HepG2 (cell line): ENCODE measurements at regions not wholly inside any gene's neighbourhood (a gene's known extent, or its start where the extent isn't known, plus 50 kb on each side); places are given as distances from the start of the nearest gene placed in this dataset.

ENCODE experiments used
- ATAC-seq: fragments of 200-7000 bp; cut with Tn5 transposase; 3 replicates; pipeline ENCODE4 v1.9.1; 2020; ENCODE audit warnings: mild to moderate bottlenecking, moderate library complexity
- BruUV-seq: library from RNA; stranded (reverse); fragments of 400-500 nt; replicated peaks from 2 replicates; lab custom pipeline; 2021; lab: Mats Ljungman, UMichigan
- CTCF ChIA-PET: fragments of 300-600 bp; formaldehyde crosslinking; extraction: SDS; loops from one replicate; lab custom pipeline; 2021; ENCODE audit warnings: low total read pairs, inconsistent platforms, low intra/inter-chr PET ratio; lab: Yijun Ruan, JAX
- POLR2A ChIA-PET: fragments of 350-600 bp; sonication (Branson Sonifier 250); formaldehyde crosslinking; loops from one replicate; lab custom pipeline; 2020; ENCODE audit warnings: antibody characterized with exemption, inconsistent platforms; lab: Yijun Ruan, JAX
- DNase-seq: peaks from one replicate; pipeline ENCODE4 v3.0.0-alpha.2; 2015; ENCODE audit warnings: low spot score
- FAIRE-seq: peaks from 3 replicates; lab custom pipeline; 2011; peaks lifted over from hg19 to GRCh38; lab: Jason Lieb, UNC
- H2AFZ ChIP-seq: one replicate; pipeline ENCODE4 v1.6.1; 2011; ENCODE audit warnings: low read length, inconsistent platforms
- H3K27ac ChIP-seq: fragments of 300-600 bp; 3 replicates; pipeline ENCODE4 v1.8.0; 2011; ENCODE audit warnings: mixed run types, mild to moderate bottlenecking, mixed read lengths, low read length, inconsistent platforms; ENCODE audit not compliant: insufficient read depth; ENCODE audit errors: extremely low read length
- H3K27me3 ChIP-seq, 2 experiments: fragments of 200-600 bp in 1 of 2; 2 replicates in 1 of 2; 3 replicates in 1 of 2; pipeline versions ENCODE4 v1.6.0 to v1.8.0; 2011; ENCODE audit warnings: low read length in 2 of 2, mild to moderate bottlenecking in 2 of 2, moderate library complexity in 2 of 2, inconsistent platforms in 1 of 2; ENCODE audit not compliant: insufficient read depth in 2 of 2, control insufficient read depth in 1 of 2
- H3K36me3 ChIP-seq, 2 experiments: fragments of 200-600 bp in 1 of 2; replicated peaks in 1 of 2; 2 replicates in 1 of 2; 3 replicates in 1 of 2; pipeline versions ENCODE4 v1.5.1 to v1.8.0; 2011; ENCODE audit warnings: low read length in 2 of 2, inconsistent platforms in 1 of 2; ENCODE audit not compliant: insufficient read depth in 2 of 2, control insufficient read depth in 1 of 2
- H3K4me1 ChIP-seq: 2 replicates; pipeline ENCODE4 v1.5.1; 2012; ENCODE audit warnings: low read length, inconsistent platforms; ENCODE audit not compliant: insufficient read depth
- H3K4me2 ChIP-seq: 2 replicates; pipeline ENCODE4 v1.6.0; 2011; ENCODE audit warnings: low read depth, low read length, inconsistent platforms
- H3K4me3 ChIP-seq, 3 experiments: fragments of 200-600 bp in 1 of 3; sonication (generic), shearing (Covaris generic) in 1 of 3; replicated peaks in 1 of 3; 2 replicates each; pipeline ENCODE4 v1.5.1; 2011 to 2016; ENCODE audit warnings: low read length in 3 of 3, inconsistent platforms in 2 of 3, low read depth in 2 of 3, mild to moderate bottlenecking in 2 of 3, control low read depth in 1 of 3, mixed read lengths in 1 of 3; ENCODE audit not compliant: insufficient read depth in 1 of 3
- H3K79me2 ChIP-seq: one replicate; pipeline ENCODE4 v1.6.1; 2011; ENCODE audit warnings: low read length, inconsistent platforms; ENCODE audit not compliant: insufficient read depth
- H3K9ac ChIP-seq: 2 replicates; pipeline ENCODE4 v1.6.0; 2011; ENCODE audit warnings: mild to moderate bottlenecking, low read depth, low read length, inconsistent platforms; ENCODE audit not compliant: insufficient read depth
- H3K9me3 ChIP-seq: 2 replicates; pipeline ENCODE4 v1.5.1; 2012; ENCODE audit warnings: mild to moderate bottlenecking, low read length
- H4K20me1 ChIP-seq: 2 replicates; pipeline ENCODE4 v1.6.0; 2011; ENCODE audit warnings: inconsistent platforms, mild to moderate bottlenecking, low read length, moderate library complexity; ENCODE audit not compliant: insufficient read depth
- CREB1 ChIP-seq, 2 experiments: fragments of 450-650 bp in 1 of 2; IDR thresholded peaks; 2 replicates each; pipeline ENCODE4 v1.6.1; 2016 to 2017; ENCODE audit warnings: control low read depth in 1 of 2, mild to moderate bottlenecking in 1 of 2, missing compliant biosample characterization in 1 of 2, missing genetic modification characterization in 1 of 2
- FOXM1 ChIP-seq: sonication (generic); formaldehyde crosslinking; IDR thresholded peaks from 2 replicates; pipeline ENCODE4 v1.5.0; 2020; ENCODE audit warnings: missing genetic modification reagents
- NFE2L2 ChIP-seq: fragments of 150-350 bp; IDR thresholded peaks from 2 replicates; pipeline ENCODE4 v1.6.1; 2014; ENCODE audit warnings: low read length
- RAD21 ChIP-seq: fragments of 450-650 bp; formaldehyde crosslinking; IDR thresholded peaks from 2 replicates; pipeline ENCODE4 v1.5.0; 2020; ENCODE audit warnings: mild to moderate bottlenecking
- RFX1 ChIP-seq: fragments of 450-650 bp; IDR thresholded peaks from 2 replicates; pipeline ENCODE4 v1.6.1; 2017
- SIX1 ChIP-seq: sonication (generic); formaldehyde crosslinking; IDR thresholded peaks from 2 replicates; pipeline ENCODE4 v1.4.0; 2020; ENCODE audit warnings: missing genetic modification reagents, borderline replicate concordance
- SMC3 ChIP-seq: IDR thresholded peaks from 2 replicates; pipeline ENCODE4 v1.6.1; 2011; ENCODE audit warnings: low read length, improper control_type of control experiment
- SP1 ChIP-seq, 2 experiments: fragments of 450-650 bp in 1 of 2; sonication (generic) in 1 of 2; formaldehyde crosslinking in 1 of 2; IDR thresholded peaks; 2 replicates each; pipeline versions ENCODE4 v1.4.0 to v1.6.1; 2016 to 2020; ENCODE audit warnings: missing genetic modification reagents in 1 of 2
- STAG1 ChIP-seq: sonication (generic); formaldehyde crosslinking; IDR thresholded peaks from 2 replicates; pipeline ENCODE4 v1.4.0; 2020; ENCODE audit warnings: missing genetic modification reagents
- TEAD3 ChIP-seq: optimal IDR thresholded peaks from 2 replicates; pipeline ENCODE3; 2016; ENCODE audit warnings: borderline replicate concordance
- ZNF317 ChIP-seq: sonication (generic); formaldehyde crosslinking; IDR thresholded peaks from 2 replicates; pipeline ENCODE4 v1.5.0; 2020; ENCODE audit warnings: mild to moderate bottlenecking, missing genetic modification reagents
- ZNF605 ChIP-seq: sonication (generic); formaldehyde crosslinking; IDR thresholded peaks from 2 replicates; pipeline ENCODE4 v1.8.0; 2022; ENCODE audit warnings: mild to moderate bottlenecking, missing genetic modification reagents
- ZNF724P ChIP-seq: sonication (generic); formaldehyde crosslinking; IDR thresholded peaks from 2 replicates; pipeline ENCODE4 v1.8.0; 2022; ENCODE audit warnings: missing genetic modification reagents, borderline replicate concordance
- WGBS: methylation state at CpG from one replicate; pipeline ENCODE4 v1.1.6; 2017; ENCODE audit warnings: low lambda C conversion rate; 5-methylcytosine and 5-hydroxymethylcytosine counted together
- in situ Hi-C: cut with HindIII; loops from 2 replicates; pipeline ENCODE4 v1.10.0; 2017; ENCODE audit warnings: low pct_unique_long_range_greater_than_20kb; ENCODE audit not compliant: extremely low pct_ligation_motif_present
- intact Hi-C: fragments of 100-400 bp; cut with micrococcal nuclease; formaldehyde crosslinking; loops from one replicate; pipeline ENCODE4 v1.10.0; 2022; ENCODE audit not compliant: unreplicated experiment
- TF ChIP-seq, protein P1 (sequence below): sonication (generic); formaldehyde crosslinking; IDR thresholded peaks from 2 replicates; pipeline ENCODE4 v1.4.0; 2020; ENCODE audit warnings: mild to moderate bottlenecking, low read depth, missing genetic modification reagents
- TF ChIP-seq, protein P2 (sequence below): sonication (generic); formaldehyde crosslinking; IDR thresholded peaks from 2 replicates; pipeline ENCODE4 v1.5.0; 2020; ENCODE audit warnings: mild to moderate bottlenecking, missing genetic modification reagents, moderate library complexity

DNA sequence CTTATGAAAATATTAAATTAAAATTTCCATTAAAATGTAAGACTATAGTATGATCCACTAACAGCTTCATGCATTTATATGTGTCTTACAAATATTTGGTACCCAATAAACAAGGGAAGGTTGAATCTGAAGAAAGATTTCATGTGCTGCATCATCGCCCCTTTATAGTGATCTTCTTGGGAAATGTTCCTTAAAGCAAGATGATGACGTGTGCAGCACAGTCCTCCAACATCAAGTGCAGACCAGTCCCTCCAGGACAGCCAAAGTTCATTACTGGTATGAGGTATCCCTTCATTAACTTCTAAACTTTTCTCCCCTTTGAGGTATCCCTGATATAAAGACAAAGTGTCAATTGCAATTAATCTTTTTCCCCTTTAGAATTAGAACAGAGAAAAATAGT is 567.0 kb downstream of the METTL15 start:
- H3K4me1 ChIP-seq = no peaks in the 10 kb centered on the region
- BruUV-seq = no TSS peak
- no peak overlapping the region for H3K9ac ChIP-seq
- no peaks in the 10 kb centered on the region for H4K20me1 ChIP-seq
- no peak overlapping the region for H3K27ac ChIP-seq
- ChIA-PET CTCF (no interaction called here), POLR2A (no interaction called here)
- DNase-seq (no peak), ATAC-seq (no peak), FAIRE-seq (no peak)
- no peaks in the 10 kb centered on the region for H3K9me3 ChIP-seq
- no peak overlapping the region for H3K4me3 ChIP-seq
- in situ Hi-C loops (loop anchor here (25.0 kb wide), 1 partner anchor 662 kb away; no protein-coding TSS in a partner anchor), intact Hi-C loops (no loop called here)
- no peaks in the 10 kb centered on the region for H3K27me3 ChIP-seq
- TF ChIP-seq CREB1 (IDR thresholded peaks at IDR 0.05) = peak; percentile 61
- TF ChIP-seq CREB1 (CRISPR knock-in tag; IDR thresholded peaks at IDR 0.05) = no peak
- TF ChIP-seq, protein P1, sequence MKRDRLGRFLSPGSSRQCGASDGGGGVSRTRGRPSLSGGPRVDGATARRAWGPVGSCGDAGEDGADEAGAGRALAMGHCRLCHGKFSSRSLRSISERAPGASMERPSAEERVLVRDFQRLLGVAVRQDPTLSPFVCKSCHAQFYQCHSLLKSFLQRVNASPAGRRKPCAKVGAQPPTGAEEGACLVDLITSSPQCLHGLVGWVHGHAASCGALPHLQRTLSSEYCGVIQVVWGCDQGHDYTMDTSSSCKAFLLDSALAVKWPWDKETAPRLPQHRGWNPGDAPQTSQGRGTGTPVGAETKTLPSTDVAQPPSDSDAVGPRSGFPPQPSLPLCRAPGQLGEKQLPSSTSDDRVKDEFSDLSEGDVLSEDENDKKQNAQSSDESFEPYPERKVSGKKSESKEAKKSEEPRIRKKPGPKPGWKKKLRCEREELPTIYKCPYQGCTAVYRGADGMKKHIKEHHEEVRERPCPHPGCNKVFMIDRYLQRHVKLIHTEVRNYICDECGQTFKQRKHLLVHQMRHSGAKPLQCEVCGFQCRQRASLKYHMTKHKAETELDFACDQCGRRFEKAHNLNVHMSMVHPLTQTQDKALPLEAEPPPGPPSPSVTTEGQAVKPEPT = no peak
- H2AFZ ChIP-seq = no peak overlapping the region
- no peak overlapping the region for H3K4me2 ChIP-seq
- no peaks in the 10 kb centered on the region for H3K79me2 ChIP-seq
- H3K36me3 ChIP-seq = no peaks in the 10 kb centered on the region
- 0% methylated on average over 2 of the region's 2 CpGs for WGBS

DNA sequence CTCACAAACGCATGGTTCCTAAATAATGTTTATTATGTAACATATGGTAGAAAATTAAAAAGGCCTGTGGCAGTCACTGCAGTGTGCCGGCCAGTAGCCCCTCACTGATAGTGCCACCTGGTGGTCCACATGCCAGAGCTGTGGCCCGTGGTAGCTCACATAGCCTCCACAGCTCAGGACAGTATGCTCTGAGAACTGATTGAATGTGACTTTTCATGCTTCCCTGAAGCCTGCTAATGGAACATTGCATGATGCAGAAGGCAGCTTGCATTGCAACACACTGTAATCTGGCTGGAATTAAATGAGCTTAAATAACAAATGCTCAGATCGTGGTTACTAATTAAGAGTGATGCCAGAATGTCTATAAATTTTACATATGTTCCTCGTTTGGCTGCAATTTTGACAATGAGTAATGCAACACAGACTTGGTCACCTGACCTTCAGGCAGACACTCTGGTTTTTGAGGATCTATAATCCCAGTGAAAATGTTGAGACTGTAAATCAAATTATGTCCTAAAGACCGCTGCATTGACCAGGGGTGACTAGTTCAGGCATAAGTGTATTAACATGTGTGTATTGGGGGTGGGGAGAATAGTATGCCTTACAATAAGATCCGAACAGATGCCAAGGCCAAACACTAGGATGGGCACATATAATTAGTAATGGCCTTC is 566.4 kb downstream of the METTL15 start:
- Histone ChIP-seq H3K36me3 (no peaks in the 10 kb centered on the region), H3K79me2 (no peaks in the 10 kb centered on the region), H3K4me3 (no peak overlapping the region), H3K9ac (no peak overlapping the region), H3K27me3 (no peaks in the 10 kb centered on the region), H2AFZ (no peak overlapping the region), H3K4me1 (no peaks in the 10 kb centered on the region), H3K9me3 (no peaks in the 10 kb centered on the region), H3K27ac (no peak overlapping the region), H3K4me2 (no peak overlapping the region), H4K20me1 (no peaks in the 10 kb centered on the region)
- CTCF ChIA-PET = interaction anchor here (0.9 kb wide), 1 partner anchor 976 kb away, joined by 6 read pairs; no protein-coding TSS in a partner anchor
- in situ Hi-C loops = loop anchor here (5.0 to 25.0 kb wide), 2 partner anchors 663 to 977 kb away; no protein-coding TSS in a partner anchor
- BruUV-seq = no TSS peak
- TF ChIP-seq FOXM1 (no peak), SIX1 (CRISPR knock-in tag) (no peak), RAD21 (CRISPR knock-in tag) (0 out of 2 replicates have a peak, but pooled peaks have one; percentile 17), ZNF724P (no peak), TEAD3 (no peak), ZNF605 (CRISPR knock-in tag) (no peak), RFX1 (no peak), ZNF317 (CRISPR knock-in tag) (no peak), SP1 (IDR thresholded peaks at IDR 0.05) (no peak), SP1 (CRISPR knock-in tag; IDR thresholded peaks at IDR 0.05) (no peak), SMC3 (peak; percentile 33; the same call in 1 of the 2 replicates), NFE2L2 (no peak), STAG1 (CRISPR knock-in tag) (peak; percentile 63)
- TF ChIP-seq, protein P2, sequence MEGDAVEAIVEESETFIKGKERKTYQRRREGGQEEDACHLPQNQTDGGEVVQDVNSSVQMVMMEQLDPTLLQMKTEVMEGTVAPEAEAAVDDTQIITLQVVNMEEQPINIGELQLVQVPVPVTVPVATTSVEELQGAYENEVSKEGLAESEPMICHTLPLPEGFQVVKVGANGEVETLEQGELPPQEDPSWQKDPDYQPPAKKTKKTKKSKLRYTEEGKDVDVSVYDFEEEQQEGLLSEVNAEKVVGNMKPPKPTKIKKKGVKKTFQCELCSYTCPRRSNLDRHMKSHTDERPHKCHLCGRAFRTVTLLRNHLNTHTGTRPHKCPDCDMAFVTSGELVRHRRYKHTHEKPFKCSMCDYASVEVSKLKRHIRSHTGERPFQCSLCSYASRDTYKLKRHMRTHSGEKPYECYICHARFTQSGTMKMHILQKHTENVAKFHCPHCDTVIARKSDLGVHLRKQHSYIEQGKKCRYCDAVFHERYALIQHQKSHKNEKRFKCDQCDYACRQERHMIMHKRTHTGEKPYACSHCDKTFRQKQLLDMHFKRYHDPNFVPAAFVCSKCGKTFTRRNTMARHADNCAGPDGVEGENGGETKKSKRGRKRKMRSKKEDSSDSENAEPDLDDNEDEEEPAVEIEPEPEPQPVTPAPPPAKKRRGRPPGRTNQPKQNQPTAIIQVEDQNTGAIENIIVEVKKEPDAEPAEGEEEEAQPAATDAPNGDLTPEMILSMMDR (CRISPR knock-in tag) = peak; percentile 59
- ATAC-seq = peak; percentile 90
- no peak for DNase-seq
- intact Hi-C loops = loop anchor here (1.0 kb wide), 1 partner anchor 975 kb away; no protein-coding TSS in a partner anchor
- 6% methylated on average over 7 of the region's 7 CpGs for WGBS
- POLR2A ChIA-PET = no interaction called here
- no peak for FAIRE-seq
